GM12873 (cell line): ENCODE measurements at regions not wholly inside any gene's neighbourhood (a gene's known extent, or its start where the extent isn't known, plus 50 kb on each side); places are given as distances from the start of the nearest gene placed in this dataset.

Source experiments
- TF ChIP-seq, protein P1 (sequence below): IDR thresholded peaks from 2 replicates; pipeline ENCODE4 v1.5.1; 2012; ENCODE audit warnings: low read depth, mild to moderate bottlenecking, moderate library complexity, low read length, control low read depth; ENCODE audit not compliant: insufficient read depth; ENCODE audit errors: missing control alignments

DNA sequence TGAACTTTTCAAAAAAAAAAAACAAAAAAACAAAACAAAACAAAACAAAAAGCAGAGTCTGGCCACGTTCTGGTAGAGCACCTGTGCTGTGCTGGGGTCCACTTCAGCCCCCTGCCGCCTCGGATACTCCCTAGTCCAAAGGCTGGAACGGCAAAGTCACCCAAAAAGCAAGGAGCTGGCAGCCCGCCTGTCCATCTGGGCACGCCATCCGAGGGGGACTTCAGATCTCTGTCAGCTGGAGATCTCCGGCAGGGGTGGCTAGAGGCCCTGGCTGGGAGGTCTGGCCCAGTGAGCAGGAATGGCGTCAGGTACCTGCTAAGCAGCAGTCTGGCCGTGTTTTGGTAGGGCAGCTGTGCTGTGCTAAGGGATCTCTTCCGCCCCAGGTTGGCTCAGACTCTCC lies 152.3 kb upstream of the ZNF516 start:
- TF ChIP-seq, protein P1, sequence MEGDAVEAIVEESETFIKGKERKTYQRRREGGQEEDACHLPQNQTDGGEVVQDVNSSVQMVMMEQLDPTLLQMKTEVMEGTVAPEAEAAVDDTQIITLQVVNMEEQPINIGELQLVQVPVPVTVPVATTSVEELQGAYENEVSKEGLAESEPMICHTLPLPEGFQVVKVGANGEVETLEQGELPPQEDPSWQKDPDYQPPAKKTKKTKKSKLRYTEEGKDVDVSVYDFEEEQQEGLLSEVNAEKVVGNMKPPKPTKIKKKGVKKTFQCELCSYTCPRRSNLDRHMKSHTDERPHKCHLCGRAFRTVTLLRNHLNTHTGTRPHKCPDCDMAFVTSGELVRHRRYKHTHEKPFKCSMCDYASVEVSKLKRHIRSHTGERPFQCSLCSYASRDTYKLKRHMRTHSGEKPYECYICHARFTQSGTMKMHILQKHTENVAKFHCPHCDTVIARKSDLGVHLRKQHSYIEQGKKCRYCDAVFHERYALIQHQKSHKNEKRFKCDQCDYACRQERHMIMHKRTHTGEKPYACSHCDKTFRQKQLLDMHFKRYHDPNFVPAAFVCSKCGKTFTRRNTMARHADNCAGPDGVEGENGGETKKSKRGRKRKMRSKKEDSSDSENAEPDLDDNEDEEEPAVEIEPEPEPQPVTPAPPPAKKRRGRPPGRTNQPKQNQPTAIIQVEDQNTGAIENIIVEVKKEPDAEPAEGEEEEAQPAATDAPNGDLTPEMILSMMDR: no peak

- TF ChIP-seq, protein P1: no peak
Measured at GRCh38 chr18:76644580-76644979, 149.5 kb upstream of the ZNF516 start.

GRCh38 chr18:76643996-76644395 lies 149.0 kb upstream of the ZNF516 start:
- TF ChIP-seq, protein P1: no peak

GRCh38 chr18:76643199-76643598 lies 148.2 kb upstream of the ZNF516 start:
- TF ChIP-seq, protein P1: no peak

- TF ChIP-seq, protein P1: no peak
Measured at GRCh38 chr18:76640438-76640837, 145.4 kb upstream of the ZNF516 start.

DNA sequence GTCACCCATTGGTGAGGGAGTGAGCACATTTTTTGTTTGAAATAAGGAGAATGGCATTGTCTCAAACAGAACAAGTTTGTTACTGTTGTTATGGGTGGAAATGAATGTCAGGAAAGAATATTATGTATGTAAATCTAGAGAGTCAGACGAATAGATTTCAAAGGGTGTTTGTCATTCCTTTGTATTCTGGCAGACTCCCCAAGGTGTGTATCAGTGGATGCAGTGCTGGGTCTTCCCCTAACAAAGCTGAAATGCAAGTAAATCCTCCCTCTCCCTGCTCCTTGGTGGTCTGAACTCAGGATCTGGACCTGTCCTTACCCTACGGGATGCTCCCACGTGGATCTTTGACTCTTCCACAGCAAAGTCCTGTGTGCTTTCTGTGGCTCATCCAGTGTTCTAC lies 139.5 kb upstream of the ZNF516 start:
- TF ChIP-seq, protein P1: no peak

- TF ChIP-seq, protein P1: no peak
Measured at GRCh38 chr18:76633588-76634269, 138.7 kb upstream of the ZNF516 start.
